Erythroblast (primary cell): ENCODE measurements at regions not wholly inside any gene's neighbourhood (a gene's known extent, or its start where the extent isn't known, plus 50 kb on each side); places are given as distances from the start of the nearest gene placed in this dataset.
"Not testable (repeated sequence)": the region's sequence is repeated elsewhere in the genome, so short reads cannot be mapped to it uniquely, and the experiment has no call there.

Source experiments
- GATA1 ChIP-seq: IDR thresholded peaks from 2 replicates; pipeline ENCODE4 v1.6.1; 2011; ENCODE audit warnings: low read depth, mild to moderate bottlenecking, control low read depth, low read length, moderate library complexity
- POLR2A ChIP-seq: IDR thresholded peaks from 2 replicates; pipeline ENCODE4 v1.6.1; 2011; ENCODE audit warnings: mild to moderate bottlenecking, low read length

- not testable (repeated sequence) for TF ChIP-seq POLR2A, GATA1
Observed at GRCh38 chr17:37858391-37858790, 65.8 kb upstream of the TBC1D3K start.
